ENCODE measurements at regions not wholly inside any gene's neighbourhood (a gene's known extent, or its start where the extent isn't known, plus 50 kb on each side); places are given as distances from the start of the nearest gene placed in this dataset.
A peak's percentile ranks its signal among the peaks of the same experiment; 100 is the strongest.

- TF ChIP-seq CTCF (IDR thresholded peaks at IDR 0.05) (peak; percentile 90), ZFX (IDR thresholded peaks at IDR 0.05; ENCODE audit: borderline replicate concordance) (no peak)
Observed at GRCh38 chr5:152142840-152143469, 218.3 kb upstream of the GLRA1 start.

All from 22Rv1 (cell line).